K562 (cell line): ENCODE measurements at regions not wholly inside any gene's neighbourhood (a gene's known extent, or its start where the extent isn't known, plus 50 kb on each side); places are given as distances from the start of the nearest gene placed in this dataset.
"Not testable (repeated sequence)": the region's sequence is repeated elsewhere in the genome, so short reads cannot be mapped to it uniquely, and the experiment has no call there.

Experiments
- ATAC-seq: fragments of 200-7000 bp; cut with Tn5 transposase; 3 replicates; pipeline ENCODE4 v1.9.1; 2020; ENCODE audit warnings: moderate library complexity
- BruUV-seq: library from RNA; stranded (reverse); fragments of 400-500 nt; replicated peaks from 2 replicates; lab custom pipeline; 2021; lab: Mats Ljungman, UMichigan
- CTCF ChIA-PET: fragments of 300-600 bp; formaldehyde crosslinking; extraction: SDS; loops from one replicate; lab custom pipeline; 2021; ENCODE audit warnings: low intra/inter-chr PET ratio; lab: Yijun Ruan, JAX
- POLR2A ChIA-PET: fragments of 300-600, 350-650 bp; sonication (Branson Sonifier 250); formaldehyde crosslinking; extraction: SDS; loops from one replicate; lab custom pipeline; 2021; ENCODE audit warnings: antibody characterized with exemption, inconsistent platforms; lab: Yijun Ruan, JAX
- DNase-seq, 4 experiments: peaks; one replicate each; pipeline versions ENCODE4 v3.0.0 to v3.0.0-alpha.2; 2011 to 2018; ENCODE audit warnings: low spot score in 3 of 4, mixed read lengths in 3 of 4; ENCODE audit errors: extremely low read depth in 1 of 4
- FAIRE-seq: peaks from 2 replicates; lab custom pipeline; 2011; peaks lifted over from hg19 to GRCh38; lab: Jason Lieb, UNC
- H2AFZ ChIP-seq: 2 replicates; pipeline ENCODE4 v1.6.0; 2011; ENCODE audit warnings: low read depth, low read length, control low read depth, inconsistent platforms
- H3K27ac ChIP-seq: fragments of 200-600 bp; 3 replicates; pipeline ENCODE4 v1.8.0; 2011; ENCODE audit warnings: low read depth, mild to moderate bottlenecking, control low read depth, inconsistent platforms, low read length, moderate library complexity, mixed read lengths; ENCODE audit errors: extremely low read depth
- H3K27me3 ChIP-seq, 2 experiments: fragments of 300-600 bp in 1 of 2; 2 replicates in 1 of 2; 3 replicates in 1 of 2; pipeline versions ENCODE4 v1.6.0 to v1.8.0; 2011; ENCODE audit warnings: inconsistent platforms in 2 of 2, low read length in 2 of 2, mild to moderate bottlenecking in 1 of 2, mixed read lengths in 1 of 2, moderate library complexity in 1 of 2; ENCODE audit not compliant: control insufficient read depth in 2 of 2, insufficient read depth in 2 of 2
- H3K36me3 ChIP-seq: fragments of 300-600 bp; 3 replicates; pipeline ENCODE4 v1.8.0; 2011; ENCODE audit warnings: mild to moderate bottlenecking, low read length, inconsistent platforms; ENCODE audit not compliant: control insufficient read depth, insufficient read depth
- H3K4me1 ChIP-seq, 2 experiments: fragments of 200-600 bp in 1 of 2; replicated peaks in 1 of 2; 2 replicates in 1 of 2; 3 replicates in 1 of 2; pipeline versions ENCODE4 v1.5.1 to v1.8.0; 2011; ENCODE audit warnings: inconsistent platforms in 2 of 2, low read length in 2 of 2, mild to moderate bottlenecking in 1 of 2, mixed read lengths in 1 of 2, moderate library complexity in 1 of 2; ENCODE audit not compliant: control insufficient read depth in 2 of 2, insufficient read depth in 2 of 2
- H3K4me2 ChIP-seq: 2 replicates; pipeline ENCODE4 v1.6.1; 2011; ENCODE audit warnings: low read length, control low read depth, inconsistent platforms, mixed read lengths; ENCODE audit not compliant: insufficient read depth
- H3K4me3 ChIP-seq: fragments of 200-600 bp; sonication (generic), shearing (Covaris generic); 2 replicates; pipeline ENCODE4 v1.5.1; 2016; ENCODE audit warnings: control low read depth, inconsistent platforms
- H3K79me2 ChIP-seq: fragments of 200-600 bp; 3 replicates; pipeline ENCODE4 v1.8.0; 2011; ENCODE audit warnings: low read length, inconsistent platforms; ENCODE audit not compliant: control insufficient read depth, insufficient read depth
- H3K9ac ChIP-seq, 2 experiments: 2 replicates each; pipeline versions ENCODE4 v1.6.0 to v1.6.1; 2011; ENCODE audit warnings: low read depth in 2 of 2, low read length in 2 of 2, control low read depth in 1 of 2, inconsistent platforms in 1 of 2, mild to moderate bottlenecking in 1 of 2, mixed read lengths in 1 of 2; ENCODE audit not compliant: insufficient read depth in 1 of 2
- H3K9me1 ChIP-seq: one replicate; pipeline ENCODE4 v1.6.0; 2011; ENCODE audit warnings: inconsistent platforms, mild to moderate bottlenecking, low read length, moderate library complexity; ENCODE audit not compliant: control insufficient read depth, insufficient read depth
- H3K9me3 ChIP-seq: replicated peaks from 2 replicates; pipeline ENCODE4 v1.5.1; 2011; ENCODE audit warnings: low read depth, low read length, inconsistent platforms; ENCODE audit not compliant: control insufficient read depth, insufficient read depth
- H4K20me1 ChIP-seq: replicated peaks from 2 replicates; pipeline ENCODE4 v1.6.1; 2011; ENCODE audit warnings: low read length, inconsistent platforms, mixed read lengths; ENCODE audit not compliant: control insufficient read depth, insufficient read depth
- TRIM24 ChIP-seq, 2 experiments: fragments of 450-650 bp; IDR thresholded peaks; 2 replicates each; pipeline ENCODE4 v1.6.1; 2016
- WGBS: fragments of 100-300 bp; shearing (Covaris generic); methylation state at CpG from one replicate; pipeline ENCODE4 v1.1.6; 2016; ENCODE audit warnings: low coverage, mixed read lengths; ENCODE audit not compliant: insufficient coverage; ENCODE audit errors: missing lambda C conversion rate; 5-methylcytosine and 5-hydroxymethylcytosine counted together
- in situ Hi-C: fragments of 300-500 bp; cut with MboI; formaldehyde crosslinking; loops from 4 replicates; pipeline ENCODE4 v1.15.0; 2018; ENCODE audit warnings: inconsistent platforms, mixed read lengths
- intact Hi-C: fragments of 100-400 bp; cut with micrococcal nuclease; formaldehyde crosslinking; loops from 2 replicates; pipeline ENCODE4 v1.14.2; 2022

DNA sequence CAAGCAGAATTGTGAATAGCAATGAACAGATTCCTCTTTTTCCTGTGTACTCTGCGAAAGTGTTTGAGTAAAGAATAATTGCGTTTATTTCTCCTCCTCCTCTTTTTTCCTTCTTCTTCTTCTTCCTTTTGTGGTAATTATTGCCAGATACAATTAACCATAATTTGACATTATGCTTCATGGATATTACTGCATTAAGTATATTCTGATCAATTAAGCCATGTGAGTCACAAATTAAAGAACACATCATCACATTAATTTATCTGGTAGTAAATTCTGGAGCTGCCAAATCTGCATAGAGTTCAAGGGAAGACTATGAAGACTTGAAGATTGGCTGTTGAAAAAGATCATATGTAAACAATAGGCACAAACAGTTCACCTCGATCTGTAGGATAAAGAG is 72.9 kb upstream of the TFPI start:
- in situ Hi-C loops, result no loop called here
- no peaks in the 10 kb centered on the region for H3K9me3 ChIP-seq
- intact Hi-C loops, result no loop called here
- WGBS, result 13% methylated on average over 3 of the region's 3 CpGs
- POLR2A ChIA-PET, result no interaction called here
- CTCF ChIA-PET, result no interaction called here
- no peaks in the 10 kb centered on the region for H3K27me3 ChIP-seq
- no peak overlapping the region for H3K9ac ChIP-seq
- H3K79me2 ChIP-seq, result no peaks in the 10 kb centered on the region
- no peaks in the 10 kb centered on the region for H3K36me3 ChIP-seq
- no peaks in the 10 kb centered on the region for H4K20me1 ChIP-seq
- H2AFZ ChIP-seq, result no peak overlapping the region
- no peak for TF ChIP-seq TRIM24 (IDR thresholded peaks at IDR 0.05)
- no peak for DNase-seq
- no peak for FAIRE-seq
- H3K4me3 ChIP-seq, result no peak overlapping the region
- no TSS peak for BruUV-seq
- H3K4me2 ChIP-seq, result no peak overlapping the region
- no peak for ATAC-seq
- H3K9me1 ChIP-seq, result no peaks in the 10 kb centered on the region
- H3K4me1 ChIP-seq, result no peaks in the 10 kb centered on the region
- no peak overlapping the region for H3K27ac ChIP-seq

DNA sequence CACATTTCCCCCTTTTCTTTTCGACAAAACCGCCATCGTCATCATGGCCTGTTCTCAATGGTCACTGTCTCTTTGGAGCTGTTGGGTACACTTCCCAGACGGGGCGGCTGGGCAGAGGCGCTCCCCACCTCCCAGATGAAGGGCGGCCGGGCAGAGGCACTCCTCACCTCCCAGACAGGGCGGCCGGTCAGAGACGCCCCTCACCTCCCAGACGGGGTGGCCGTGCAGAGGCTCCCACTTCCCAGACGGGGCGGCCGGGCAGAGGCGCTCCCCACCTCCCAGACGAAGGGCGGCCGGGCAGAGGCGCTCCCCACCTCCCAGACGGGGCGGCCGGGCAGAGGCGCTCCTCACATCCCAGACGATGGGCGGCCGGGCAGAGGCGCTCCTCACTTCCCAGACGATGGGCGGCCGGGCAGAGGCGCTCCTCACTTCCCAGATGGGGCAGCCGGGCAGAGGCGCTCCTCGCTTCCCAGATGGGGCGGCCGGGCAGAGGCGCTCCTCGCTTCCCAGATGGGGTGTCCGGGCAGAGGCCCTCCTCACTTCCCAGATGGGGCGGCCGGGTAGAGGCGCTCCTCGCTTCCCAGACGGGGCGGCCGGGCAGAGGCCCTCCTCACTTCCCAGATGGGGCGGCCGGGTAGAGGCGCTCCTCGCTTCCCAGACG is 82.6 kb upstream of the TFPI start:
- POLR2A ChIA-PET, FAIRE-seq, ATAC-seq, DNase-seq, H3K27me3 ChIP-seq, BruUV-seq, H3K4me2 ChIP-seq, H3K27ac ChIP-seq, intact Hi-C loops, H3K9me3 ChIP-seq, H2AFZ ChIP-seq, H3K9me1 ChIP-seq, H4K20me1 ChIP-seq, H3K4me3 ChIP-seq, CTCF ChIA-PET, in situ Hi-C loops, H3K79me2 ChIP-seq, H3K9ac ChIP-seq, H3K36me3 ChIP-seq, H3K4me1 ChIP-seq: not testable (repeated sequence)
- WGBS, result 57% methylated on average over 27 of the region's 53 CpGs

DNA sequence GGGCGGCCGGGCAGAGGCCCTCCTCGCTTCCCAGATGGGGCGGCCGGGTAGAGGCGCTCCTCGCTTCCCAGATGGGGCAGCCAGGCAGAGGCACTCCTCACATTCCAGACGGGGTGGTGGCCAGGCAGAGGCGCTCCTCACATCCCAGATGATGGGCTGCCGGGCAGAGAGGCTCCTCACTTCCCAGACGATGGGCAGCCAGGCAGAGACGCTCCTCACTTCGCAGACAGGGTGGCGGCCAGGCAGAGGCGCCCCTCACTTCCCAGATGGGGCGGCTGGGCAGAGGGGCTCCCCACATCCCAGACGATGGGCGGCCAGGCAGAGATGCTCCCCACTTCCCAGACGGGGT is 83.1 kb upstream of the TFPI start:
- H3K9me3 ChIP-seq, H3K27me3 ChIP-seq, H3K36me3 ChIP-seq, ATAC-seq, in situ Hi-C loops, H3K9ac ChIP-seq, H3K4me2 ChIP-seq, CTCF ChIA-PET, intact Hi-C loops, H4K20me1 ChIP-seq, H3K27ac ChIP-seq, FAIRE-seq, BruUV-seq, H3K79me2 ChIP-seq, H3K4me3 ChIP-seq, POLR2A ChIA-PET, DNase-seq, H2AFZ ChIP-seq, H3K9me1 ChIP-seq, H3K4me1 ChIP-seq: not testable (repeated sequence)
- 46% methylated on average over 7 of the region's 19 CpGs for WGBS

DNA sequence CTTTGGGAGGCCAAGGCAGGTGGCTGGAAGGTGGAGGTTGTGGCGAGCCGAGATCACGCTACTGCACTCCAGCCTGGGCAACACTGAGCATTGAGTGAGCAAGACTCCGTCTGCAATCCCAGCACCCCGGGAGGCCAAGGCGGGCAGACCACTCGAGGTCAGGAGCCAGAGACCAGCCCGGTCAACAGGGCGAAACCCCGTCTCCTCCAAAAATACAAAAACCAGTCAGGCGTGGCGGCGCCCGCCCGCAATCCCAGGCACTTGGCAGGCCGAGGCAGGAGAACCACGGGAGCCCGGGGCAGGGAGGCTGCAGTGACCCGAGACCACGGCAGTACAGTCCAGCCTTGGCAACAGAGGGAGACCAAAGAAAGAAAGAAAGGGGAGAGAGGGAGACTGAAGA is 83.5 kb upstream of the TFPI start:
- WGBS, result 32% methylated on average over 20 of the region's 20 CpGs
- ATAC-seq, H3K27ac ChIP-seq, H3K27me3 ChIP-seq, H3K4me1 ChIP-seq, H3K79me2 ChIP-seq, FAIRE-seq, BruUV-seq, DNase-seq, H3K9me3 ChIP-seq, H3K4me3 ChIP-seq, CTCF ChIA-PET, in situ Hi-C loops, H3K4me2 ChIP-seq, H3K9ac ChIP-seq, H2AFZ ChIP-seq, H3K9me1 ChIP-seq, H4K20me1 ChIP-seq, intact Hi-C loops, POLR2A ChIA-PET, H3K36me3 ChIP-seq: not testable (repeated sequence)
